ENCODE measurements at regions not wholly inside any gene's neighbourhood (a gene's known extent, or its start where the extent isn't known, plus 50 kb on each side); places are given as distances from the start of the nearest gene placed in this dataset.

DNA sequence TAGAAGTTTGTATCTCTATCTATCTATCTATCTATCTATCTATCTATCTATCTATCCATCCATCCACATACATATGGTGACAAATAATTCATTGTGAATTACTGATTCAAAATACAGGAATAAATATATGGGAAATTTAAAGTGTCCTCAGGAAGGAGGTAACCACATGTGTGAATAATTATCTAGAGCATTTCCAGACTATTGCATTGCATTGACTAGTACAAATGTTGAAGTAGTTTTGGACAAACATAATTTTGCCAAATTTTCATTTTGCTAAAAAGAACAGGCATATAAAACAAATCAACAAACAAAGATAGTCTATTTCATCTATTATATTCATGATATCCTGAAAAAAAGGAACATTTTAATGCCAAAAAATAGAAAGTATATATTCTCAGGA lies 192.7 kb downstream of the UTRN start:
- CTCF ChIA-PET: interaction anchor here (1.0 to 1.1 kb wide), 4 partner anchors 16 to 374 kb away, joined by 3 to 8 read pairs (median 3); no protein-coding TSS in a partner anchor
- H3K36me3 ChIP-seq (replicated peaks in 1 of 2; ENCODE audit: control extremely low read depth in 1 of 2, control insufficient read depth in 1 of 2, extremely low read depth in 1 of 2, insufficient read depth in 2 of 2, low read length in 1 of 2): peaks cover 32 to 67% of the 10 kb centered on the region in 2 experiments
- POLR2A ChIA-PET: no interaction called here
- no peaks in the 10 kb centered on the region for H3K9me3 ChIP-seq (ENCODE audit: control extremely low read depth in 1 of 3, control insufficient read depth in 2 of 3, insufficient read depth in 1 of 3, low read length in 2 of 3)
- no peaks in the 10 kb centered on the region for H4K20me1 ChIP-seq (ENCODE audit: control insufficient read depth, insufficient read depth, low read length, poor library complexity, severe bottlenecking)
- no peaks in the 10 kb centered on the region for H3K4me1 ChIP-seq (ENCODE audit: control insufficient read depth in 2 of 2, insufficient read depth in 2 of 2, low read length in 2 of 2)
- DNase-seq: no peak
- no peaks in the 10 kb centered on the region for H3K79me2 ChIP-seq (ENCODE audit: control insufficient read depth, insufficient read depth, low read length)
- TF ChIP-seq EZH2 (IDR thresholded peaks at IDR 0.05; ENCODE audit: borderline replicate concordance, insufficient read depth, low read depth, low read length, poor library complexity, severe bottlenecking) (no peak), CTCF (IDR thresholded peaks at IDR 0.05) (no peak)
- H3K27me3 Mint-ChIP-seq: no peaks in the 10 kb centered on the region
- no peak overlapping the region for H3K27ac ChIP-seq (ENCODE audit: low read length in 2 of 2)
- intact Hi-C loops (cut with micrococcal nuclease): no loop called here
- H3K4me3 ChIP-seq (ENCODE audit: control extremely low read depth in 1 of 5, extremely low read depth in 1 of 5, insufficient read depth in 1 of 5, low read depth in 2 of 5, low read length in 4 of 5): no peak overlapping the region
- H3K9me3 Mint-ChIP-seq (ENCODE audit: insufficient read depth): no peaks in the 10 kb centered on the region
- ATAC-seq (ENCODE audit: low read depth): no peak
- H3K4me3 Mint-ChIP-seq: no peak overlapping the region
- no peak overlapping the region for H2AFZ ChIP-seq (ENCODE audit: insufficient read depth, low read depth, low read length, poor library complexity, severe bottlenecking)
- no peaks in the 10 kb centered on the region for H3K4me1 Mint-ChIP-seq
- no peak overlapping the region for H3K27ac Mint-ChIP-seq
- no peak overlapping the region for H3K4me2 ChIP-seq (replicated peaks; ENCODE audit: low read depth, low read length, poor library complexity, severe bottlenecking)
- no peak overlapping the region for H3K9ac ChIP-seq (ENCODE audit: low read length)
- no peaks in the 10 kb centered on the region for H3K27me3 ChIP-seq (replicated peaks in 1 of 4; ENCODE audit: control extremely low read depth in 1 of 4, control insufficient read depth in 3 of 4, insufficient read depth in 4 of 4, low read length in 3 of 4)

GRCh38 chr6:144478483-144478882 lies 193.3 kb downstream of the UTRN start:
- no peak overlapping the region for H3K9ac ChIP-seq (ENCODE audit: low read length)
- H3K36me3 ChIP-seq (replicated peaks in 1 of 2; ENCODE audit: control extremely low read depth in 1 of 2, control insufficient read depth in 1 of 2, extremely low read depth in 1 of 2, insufficient read depth in 2 of 2, low read length in 1 of 2): peaks cover 32 to 61% of the 10 kb centered on the region in 2 experiments
- Mint-ChIP-seq H3K4me3 (no peak overlapping the region), H3K9me3 (ENCODE audit: insufficient read depth) (no peaks in the 10 kb centered on the region), H3K27ac (peak overlapping the region; percentile 43), H3K27me3 (no peaks in the 10 kb centered on the region), H3K4me1 (no peaks in the 10 kb centered on the region)
- no peaks in the 10 kb centered on the region for H3K9me3 ChIP-seq (ENCODE audit: control extremely low read depth in 1 of 3, control insufficient read depth in 2 of 3, insufficient read depth in 1 of 3, low read length in 2 of 3)
- no peak for ATAC-seq (ENCODE audit: low read depth)
- H3K27me3 ChIP-seq (replicated peaks in 1 of 4; ENCODE audit: control extremely low read depth in 1 of 4, control insufficient read depth in 3 of 4, insufficient read depth in 4 of 4, low read length in 3 of 4): no peaks in the 10 kb centered on the region
- no peak overlapping the region for H3K4me2 ChIP-seq (replicated peaks; ENCODE audit: low read depth, low read length, poor library complexity, severe bottlenecking)
- H4K20me1 ChIP-seq (ENCODE audit: control insufficient read depth, insufficient read depth, low read length, poor library complexity, severe bottlenecking): no peaks in the 10 kb centered on the region
- H3K4me3 ChIP-seq (ENCODE audit: control extremely low read depth in 1 of 5, extremely low read depth in 1 of 5, insufficient read depth in 1 of 5, low read depth in 2 of 5, low read length in 4 of 5): no peak overlapping the region
- no peak for TF ChIP-seq CTCF (IDR thresholded peaks at IDR 0.05)
- no peak for TF ChIP-seq EZH2 (IDR thresholded peaks at IDR 0.05; ENCODE audit: borderline replicate concordance, insufficient read depth, low read depth, low read length, poor library complexity, severe bottlenecking)
- H3K4me1 ChIP-seq (ENCODE audit: control insufficient read depth in 2 of 2, insufficient read depth in 2 of 2, low read length in 2 of 2): no peaks in the 10 kb centered on the region
- intact Hi-C loops (cut with micrococcal nuclease): no loop called here
- 100% methylated on average over 2 of the region's 5 CpGs for WGBS (ENCODE audit: insufficient coverage)
- H3K79me2 ChIP-seq (ENCODE audit: control insufficient read depth, insufficient read depth, low read length): peaks cover 1% of the 10 kb centered on the region
- ChIA-PET POLR2A (no interaction called here), CTCF (interaction anchor here (1.0 to 1.1 kb wide), 4 partner anchors 17 to 375 kb away, joined by 3 to 8 read pairs (median 3); no protein-coding TSS in a partner anchor)
- H3K27ac ChIP-seq (ENCODE audit: low read length in 2 of 2): no peak overlapping the region
- no peak for DNase-seq
- H2AFZ ChIP-seq (ENCODE audit: insufficient read depth, low read depth, low read length, poor library complexity, severe bottlenecking): no peak overlapping the region
